Smooth muscle cell (in vitro differentiated cells): ENCODE measurements at regions not wholly inside any gene's neighbourhood (a gene's known extent, or its start where the extent isn't known, plus 50 kb on each side); places are given as distances from the start of the nearest gene placed in this dataset.

ENCODE experiments used
- DNase-seq: peaks from one replicate; lab custom pipeline; 2025; ENCODE audit not compliant: unreplicated experiment; lab: John Stamatoyannopoulos, UW
- H2AFZ ChIP-seq: fragments of 200-600 bp; sonication (generic); 2 replicates; pipeline ENCODE4 v1.6.0; 2016; ENCODE audit warnings: antibody characterized with exemption, low read depth, mild to moderate bottlenecking
- H3F3A ChIP-seq: fragments of 200-600 bp; sonication (generic); 2 replicates; pipeline ENCODE4 v1.6.0; 2017; ENCODE audit warnings: antibody characterized with exemption, low read depth
- H3K27ac ChIP-seq: fragments of 200-600 bp; sonication (generic); 2 replicates; pipeline ENCODE4 v1.5.1; 2016; ENCODE audit warnings: low read depth, mild to moderate bottlenecking
- H3K27me3 ChIP-seq: fragments of 200-600 bp; sonication (generic); 2 replicates; pipeline ENCODE4 v1.6.1; 2016; ENCODE audit warnings: low read depth, mild to moderate bottlenecking
- H3K36me3 ChIP-seq: fragments of 200-600 bp; sonication (generic); 2 replicates; pipeline ENCODE4 v1.5.1; 2016; ENCODE audit warnings: low read depth
- H3K4me1 ChIP-seq: fragments of 200-600 bp; sonication (generic); 2 replicates; pipeline ENCODE4 v1.5.1; 2016; ENCODE audit warnings: low read depth
- H3K4me2 ChIP-seq: fragments of 200-600 bp; sonication (generic); 2 replicates; pipeline ENCODE4 v1.6.0; 2016; ENCODE audit warnings: mild to moderate bottlenecking
- H3K4me3 ChIP-seq: fragments of 200-600 bp; sonication (generic); 2 replicates; pipeline ENCODE4 v1.5.1; 2016; ENCODE audit warnings: mild to moderate bottlenecking
- H3K79me2 ChIP-seq: fragments of 200-600 bp; sonication (generic); 2 replicates; pipeline ENCODE4 v1.6.0; 2016; ENCODE audit warnings: low read depth, mild to moderate bottlenecking
- H3K9ac ChIP-seq: fragments of 200-600 bp; sonication (generic); 2 replicates; pipeline ENCODE4 v1.6.0; 2016; ENCODE audit warnings: low read depth
- H3K9me3 ChIP-seq: fragments of 200-600 bp; sonication (generic); replicated peaks from 2 replicates; pipeline ENCODE4 v1.5.1; 2016; ENCODE audit warnings: low read depth
- H4K20me1 ChIP-seq: fragments of 200-600 bp; sonication (generic); 2 replicates; pipeline ENCODE4 v1.6.0; 2016; ENCODE audit warnings: low read depth
- WGBS: methylation state at CpG from one replicate; pipeline ENCODE4 v1.1.7; 2016; ENCODE audit warnings: low lambda C conversion rate; 5-methylcytosine and 5-hydroxymethylcytosine counted together
- TF ChIP-seq, protein P1 (sequence below): fragments of 200-600 bp; sonication (generic); IDR thresholded peaks from 2 replicates; pipeline ENCODE4 v1.5.1; 2017; ENCODE audit warnings: borderline replicate concordance, mild to moderate bottlenecking, antibody characterized with exemption; ENCODE audit not compliant: insufficient read depth, poor library complexity, severe bottlenecking

- Histone ChIP-seq H3K36me3 (no peaks in the 10 kb centered on the region), H4K20me1 (no peaks in the 10 kb centered on the region), H3K27ac (no peak overlapping the region), H3K4me1 (no peaks in the 10 kb centered on the region), H3K79me2 (no peaks in the 10 kb centered on the region), H3F3A (no peaks in the 10 kb centered on the region), H3K27me3 (peaks cover 12% of the 10 kb centered on the region), H3K4me2 (no peak overlapping the region), H2AFZ (no peak overlapping the region), H3K4me3 (no peak overlapping the region), H3K9me3 (peaks cover 6% of the 10 kb centered on the region), H3K9ac (no peak overlapping the region)
- DNase-seq = no peak
- TF ChIP-seq, protein P1, sequence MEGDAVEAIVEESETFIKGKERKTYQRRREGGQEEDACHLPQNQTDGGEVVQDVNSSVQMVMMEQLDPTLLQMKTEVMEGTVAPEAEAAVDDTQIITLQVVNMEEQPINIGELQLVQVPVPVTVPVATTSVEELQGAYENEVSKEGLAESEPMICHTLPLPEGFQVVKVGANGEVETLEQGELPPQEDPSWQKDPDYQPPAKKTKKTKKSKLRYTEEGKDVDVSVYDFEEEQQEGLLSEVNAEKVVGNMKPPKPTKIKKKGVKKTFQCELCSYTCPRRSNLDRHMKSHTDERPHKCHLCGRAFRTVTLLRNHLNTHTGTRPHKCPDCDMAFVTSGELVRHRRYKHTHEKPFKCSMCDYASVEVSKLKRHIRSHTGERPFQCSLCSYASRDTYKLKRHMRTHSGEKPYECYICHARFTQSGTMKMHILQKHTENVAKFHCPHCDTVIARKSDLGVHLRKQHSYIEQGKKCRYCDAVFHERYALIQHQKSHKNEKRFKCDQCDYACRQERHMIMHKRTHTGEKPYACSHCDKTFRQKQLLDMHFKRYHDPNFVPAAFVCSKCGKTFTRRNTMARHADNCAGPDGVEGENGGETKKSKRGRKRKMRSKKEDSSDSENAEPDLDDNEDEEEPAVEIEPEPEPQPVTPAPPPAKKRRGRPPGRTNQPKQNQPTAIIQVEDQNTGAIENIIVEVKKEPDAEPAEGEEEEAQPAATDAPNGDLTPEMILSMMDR = no peak
Observed at GRCh38 chr11:20235164-20235563, 74.9 kb upstream of the DBX1 start.

DNA sequence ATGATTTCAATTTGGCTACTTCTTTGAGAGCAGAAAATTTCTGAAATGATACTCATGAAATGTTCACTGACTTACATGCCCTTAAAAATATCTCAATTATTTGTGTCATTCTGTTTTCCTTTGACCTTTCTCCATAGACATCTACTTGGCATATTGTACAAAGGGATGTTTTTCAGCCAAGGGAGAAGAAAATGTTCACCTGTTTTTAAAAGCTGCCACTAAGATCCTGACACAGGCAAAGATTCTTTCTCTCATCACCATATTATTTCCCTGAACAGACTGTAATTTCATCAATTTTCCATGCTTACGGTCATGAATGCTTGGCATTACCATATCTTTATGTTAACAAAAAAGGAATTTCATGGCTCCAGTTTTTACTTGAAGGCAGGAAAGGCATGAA is 67.4 kb upstream of the DBX1 start:
- no peaks in the 10 kb centered on the region for H3K36me3 ChIP-seq
- WGBS = 88% methylated on average over 1 of the region's 1 CpG
- no peaks in the 10 kb centered on the region for H3K4me1 ChIP-seq
- no peaks in the 10 kb centered on the region for H3K9me3 ChIP-seq
- no peak overlapping the region for H3K4me3 ChIP-seq
- H3K4me2 ChIP-seq = no peak overlapping the region
- H3F3A ChIP-seq = no peaks in the 10 kb centered on the region
- H3K79me2 ChIP-seq = no peaks in the 10 kb centered on the region
- TF ChIP-seq, protein P1 = no peak
- no peaks in the 10 kb centered on the region for H4K20me1 ChIP-seq
- peaks cover 27% of the 10 kb centered on the region for H3K27me3 ChIP-seq
- H2AFZ ChIP-seq = no peak overlapping the region
- no peak overlapping the region for H3K27ac ChIP-seq
- no peak overlapping the region for H3K9ac ChIP-seq
- no peak for DNase-seq

DNA sequence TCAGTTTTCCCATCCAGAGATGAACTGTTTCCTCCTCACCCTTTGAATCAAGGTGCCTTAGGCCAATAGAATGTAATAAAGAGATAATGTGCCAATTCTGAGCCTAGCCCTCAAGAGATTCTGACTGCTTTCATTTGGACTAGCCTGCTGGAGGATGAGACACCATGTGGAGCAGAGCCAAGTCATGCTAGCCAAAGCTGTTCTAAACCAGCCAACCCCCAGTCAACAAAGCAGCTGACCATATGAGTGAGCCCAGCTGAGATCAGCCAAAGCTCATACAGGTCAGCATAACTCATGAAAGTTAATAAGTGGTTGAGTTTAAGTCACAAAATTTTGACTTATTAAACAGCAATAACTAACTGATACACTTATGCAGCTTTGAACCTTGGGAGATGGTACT is 66.7 kb upstream of the DBX1 start:
- peaks cover 34% of the 10 kb centered on the region for H3K27me3 ChIP-seq
- DNase-seq = no peak
- TF ChIP-seq, protein P1 = no peak
- no peaks in the 10 kb centered on the region for H3F3A ChIP-seq
- H4K20me1 ChIP-seq = no peaks in the 10 kb centered on the region
- H3K4me2 ChIP-seq = no peak overlapping the region
- no peak overlapping the region for H3K9ac ChIP-seq
- no peaks in the 10 kb centered on the region for H3K36me3 ChIP-seq
- no peak overlapping the region for H2AFZ ChIP-seq
- H3K4me1 ChIP-seq = no peaks in the 10 kb centered on the region
- H3K4me3 ChIP-seq = no peak overlapping the region
- H3K9me3 ChIP-seq = no peaks in the 10 kb centered on the region
- H3K79me2 ChIP-seq = no peaks in the 10 kb centered on the region
- H3K27ac ChIP-seq = no peak overlapping the region

GRCh38 chr11:20221566-20221965 is 61.3 kb upstream of the DBX1 start:
- WGBS = 82% methylated on average over 3 of the region's 3 CpGs
- Histone ChIP-seq H3K27me3 (peaks cover 58% of the 10 kb centered on the region), H3K4me1 (no peaks in the 10 kb centered on the region), H3K9ac (no peak overlapping the region), H3K27ac (no peak overlapping the region), H3K36me3 (no peaks in the 10 kb centered on the region), H3K9me3 (no peaks in the 10 kb centered on the region), H2AFZ (no peak overlapping the region), H4K20me1 (no peaks in the 10 kb centered on the region), H3K4me3 (no peak overlapping the region), H3K4me2 (no peak overlapping the region), H3K79me2 (no peaks in the 10 kb centered on the region), H3F3A (no peaks in the 10 kb centered on the region)
- no peak for DNase-seq
- TF ChIP-seq, protein P1 = no peak
